ENCODE measurements at regions not wholly inside any gene's neighbourhood (a gene's known extent, or its start where the extent isn't known, plus 50 kb on each side); places are given as distances from the start of the nearest gene placed in this dataset.

DNA sequence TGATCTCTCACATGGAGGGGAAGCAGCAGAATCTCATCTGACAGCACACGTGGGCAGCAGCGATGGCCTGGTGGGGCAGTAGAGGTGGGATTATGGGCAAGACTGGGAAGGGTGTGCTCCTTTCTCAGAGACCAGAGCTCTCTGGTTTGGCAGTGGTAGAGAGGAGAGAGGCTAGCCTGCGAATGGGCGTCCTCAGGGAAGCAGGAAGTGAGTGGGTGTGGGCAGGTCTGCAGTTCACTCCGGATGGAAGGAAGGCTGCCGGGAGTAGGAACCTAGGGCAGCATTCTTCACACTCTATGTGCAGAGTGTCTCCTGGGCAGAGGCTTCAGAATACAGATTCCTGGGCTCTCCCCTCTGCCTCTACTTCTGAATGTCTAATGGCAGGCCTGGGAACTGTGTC lies 162.8 kb upstream of the BMPER start:
- TF ChIP-seq, protein P1, sequence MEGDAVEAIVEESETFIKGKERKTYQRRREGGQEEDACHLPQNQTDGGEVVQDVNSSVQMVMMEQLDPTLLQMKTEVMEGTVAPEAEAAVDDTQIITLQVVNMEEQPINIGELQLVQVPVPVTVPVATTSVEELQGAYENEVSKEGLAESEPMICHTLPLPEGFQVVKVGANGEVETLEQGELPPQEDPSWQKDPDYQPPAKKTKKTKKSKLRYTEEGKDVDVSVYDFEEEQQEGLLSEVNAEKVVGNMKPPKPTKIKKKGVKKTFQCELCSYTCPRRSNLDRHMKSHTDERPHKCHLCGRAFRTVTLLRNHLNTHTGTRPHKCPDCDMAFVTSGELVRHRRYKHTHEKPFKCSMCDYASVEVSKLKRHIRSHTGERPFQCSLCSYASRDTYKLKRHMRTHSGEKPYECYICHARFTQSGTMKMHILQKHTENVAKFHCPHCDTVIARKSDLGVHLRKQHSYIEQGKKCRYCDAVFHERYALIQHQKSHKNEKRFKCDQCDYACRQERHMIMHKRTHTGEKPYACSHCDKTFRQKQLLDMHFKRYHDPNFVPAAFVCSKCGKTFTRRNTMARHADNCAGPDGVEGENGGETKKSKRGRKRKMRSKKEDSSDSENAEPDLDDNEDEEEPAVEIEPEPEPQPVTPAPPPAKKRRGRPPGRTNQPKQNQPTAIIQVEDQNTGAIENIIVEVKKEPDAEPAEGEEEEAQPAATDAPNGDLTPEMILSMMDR (IDR thresholded peaks at IDR 0.05; ENCODE audit: poor library complexity), result no peak
- TF ChIP-seq EZH2 (IDR thresholded peaks at IDR 0.05; ENCODE audit: borderline replicate concordance), result no peak
- TF ChIP-seq EZH2phosphoT487 (IDR thresholded peaks at IDR 0.05; ENCODE audit: low read depth, severe bottlenecking, unreplicated experiment), result no peak
